WI38 (cell line): ENCODE measurements at regions not wholly inside any gene's neighbourhood (a gene's known extent, or its start where the extent isn't known, plus 50 kb on each side); places are given as distances from the start of the nearest gene placed in this dataset.

Experiments used
- H3K4me3 ChIP-seq: 2 replicates; pipeline ENCODE4 v1.5.1; 2011; ENCODE audit warnings: low read depth, mild to moderate bottlenecking, control low read depth, low read length
- CTCF ChIP-seq: IDR thresholded peaks from 2 replicates; pipeline ENCODE4 v1.5.1; 2012; ENCODE audit warnings: low read depth, mild to moderate bottlenecking, control low read depth, low read length

- no peak overlapping the region for H3K4me3 ChIP-seq
- TF ChIP-seq CTCF = no peak
Measured at GRCh38 chr3:76646921-76647562, 392.9 kb upstream of the ROBO2 start.

- TF ChIP-seq CTCF = no peak
- H3K4me3 ChIP-seq = no peak overlapping the region
Measured at GRCh38 chr3:76651784-76652183, 388.1 kb upstream of the ROBO2 start.

DNA sequence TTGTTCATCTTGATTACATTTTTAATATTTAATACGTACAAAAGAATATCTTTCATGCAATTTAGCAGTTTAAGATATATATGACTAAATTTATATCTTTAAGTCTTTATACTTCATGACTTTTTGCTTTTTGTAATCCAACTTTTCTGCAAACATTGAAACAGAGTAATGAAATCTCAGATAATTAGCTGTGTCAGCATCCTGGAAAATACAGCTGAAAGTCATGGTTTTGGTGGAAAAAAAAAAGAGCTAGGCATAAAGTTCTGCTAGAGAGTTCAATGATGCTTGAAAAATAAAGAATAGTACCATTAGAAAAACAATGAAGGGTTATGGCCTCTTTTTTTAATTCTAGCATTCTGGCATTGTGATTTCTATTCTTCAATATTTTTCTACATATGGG is 387.4 kb upstream of the ROBO2 start:
- no peak for TF ChIP-seq CTCF
- H3K4me3 ChIP-seq = no peak overlapping the region

GRCh38 chr3:76653640-76654251 is 386.2 kb upstream of the ROBO2 start:
- no peak for TF ChIP-seq CTCF
- H3K4me3 ChIP-seq = no peak overlapping the region

- TF ChIP-seq CTCF = no peak
- H3K4me3 ChIP-seq = no peak overlapping the region
Measured at GRCh38 chr3:76656531-76657070, 383.3 kb upstream of the ROBO2 start.

DNA sequence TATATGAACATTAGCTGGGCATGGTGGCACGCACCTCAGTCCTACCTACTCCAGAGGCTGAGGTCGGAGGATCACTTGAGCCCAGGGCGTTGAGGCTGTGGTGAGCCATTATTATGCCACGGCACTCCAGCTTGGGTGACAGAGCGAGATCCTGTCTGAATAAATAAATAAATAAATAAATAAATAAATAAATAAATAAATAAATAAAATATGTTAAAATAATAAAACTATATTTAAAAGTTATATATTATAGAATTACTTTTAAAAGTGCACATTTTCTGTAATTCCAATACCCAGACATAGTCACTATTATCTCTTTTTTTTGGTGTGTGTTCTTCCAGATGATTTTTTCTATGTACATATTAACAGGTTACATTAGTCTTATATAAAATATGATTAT is 382.0 kb upstream of the ROBO2 start:
- H3K4me3 ChIP-seq = no peak overlapping the region
- TF ChIP-seq CTCF = no peak

GRCh38 chr3:76661527-76662250 is 378.2 kb upstream of the ROBO2 start:
- no peak overlapping the region for H3K4me3 ChIP-seq
- no peak for TF ChIP-seq CTCF
